Tibial nerve (tissue), 4 donors: ENCODE measurements at regions not wholly inside any gene's neighbourhood (a gene's known extent, or its start where the extent isn't known, plus 50 kb on each side); places are given as distances from the start of the nearest gene placed in this dataset.
"Not testable (repeated sequence)": the region's sequence is repeated elsewhere in the genome, so short reads cannot be mapped to it uniquely, and the experiment has no call there.

Experiments used
- DNase-seq, 2 donors: peaks; one replicate each; pipeline ENCODE4 v3.0.0-alpha.2; 2019; ENCODE audit warnings: low spot score in 2 of 2
- H3K27ac ChIP-seq, 4 donors: fragments of 200-600 bp; sonication (generic) in 3 of 4; one replicate each; pipeline ENCODE4 v1.5.1; 2017 to 2019; ENCODE audit warnings: mild to moderate bottlenecking in 1 of 4
- H3K27me3 ChIP-seq, 2 donors: fragments of 200-600 bp; sonication (generic) in 1 of 2; one replicate each; pipeline versions ENCODE4 v1.5.1 to v1.6.0; 2017 to 2019
- H3K36me3 ChIP-seq, 3 donors: fragments of 200-600 bp; sonication (generic); one replicate each; pipeline ENCODE4 v1.5.1; 2018 to 2019
- H3K4me1 ChIP-seq, 4 donors: fragments of 200-600 bp; sonication (generic) in 3 of 4; one replicate each; pipeline ENCODE4 v1.5.1; 2017 to 2019
- H3K4me3 ChIP-seq, 4 donors: fragments of 200-600 bp; sonication (generic) in 3 of 4; one replicate each; pipeline ENCODE4 v1.5.1; 2017 to 2019; ENCODE audit warnings: mild to moderate bottlenecking in 1 of 4, moderate library complexity in 1 of 4
- H3K9me3 ChIP-seq, 4 donors: fragments of 200-600 bp; sonication (generic) in 3 of 4; one replicate each; pipeline ENCODE4 v1.5.1; 2017 to 2019
- CTCF ChIP-seq, 5 experiments: fragments of 200-600 bp in 3 of 5; fragments of 450-650 bp in 2 of 5; sonication (generic) in 3 of 5; IDR thresholded peaks; one replicate each; pipeline ENCODE4 v1.5.1; 2016 to 2019; ENCODE audit warnings: antibody characterized with exemption in 5 of 5, mild to moderate bottlenecking in 3 of 5, moderate library complexity in 2 of 5
- EP300 ChIP-seq, 2 donors: sonication (generic); formaldehyde crosslinking; IDR thresholded peaks; one replicate each; pipeline ENCODE4 v1.6.1; 2017; ENCODE audit warnings: antibody characterized with exemption in 2 of 2, mild to moderate bottlenecking in 1 of 2
- POLR2A ChIP-seq, 2 donors: fragments of 450-650 bp; IDR thresholded peaks; one replicate each; pipeline ENCODE4 v1.6.1; 2017; ENCODE audit warnings: antibody characterized with exemption in 2 of 2, mild to moderate bottlenecking in 2 of 2, moderate library complexity in 2 of 2
- WGBS, 2 donors: methylation state at CpG; one replicate each; pipeline ENCODE4 v1.1.5; 2018; 5-methylcytosine and 5-hydroxymethylcytosine counted together

- no peaks in the 10 kb centered on the region for H3K4me1 ChIP-seq
- 76 to 77% methylated on average over 6 of the region's 6 CpGs for WGBS, 2 donors
- H3K36me3 ChIP-seq: no peaks in the 10 kb centered on the region
- no peak overlapping the region for H3K4me3 ChIP-seq
- no peak for DNase-seq
- no peak overlapping the region for H3K27ac ChIP-seq
- TF ChIP-seq EP300 (IDR thresholded peaks at IDR 0.05) (no peak), POLR2A (IDR thresholded peaks at IDR 0.05) (no peak), CTCF (IDR thresholded peaks at IDR 0.05) (no peak)
- no peaks in the 10 kb centered on the region for H3K27me3 ChIP-seq
- H3K9me3 ChIP-seq: peaks cover 0 to under 1% (median 0%) of the 10 kb centered on the region in 4 donors
Measured at GRCh38 chr7:45434167-45434784, 139.9 kb upstream of the ADCY1 start.

GRCh38 chr7:45435131-45435530, 139.0 kb upstream of the ADCY1 start:
- no peak for DNase-seq
- TF ChIP-seq EP300 (IDR thresholded peaks at IDR 0.05) (no peak), POLR2A (IDR thresholded peaks at IDR 0.05) (no peak), CTCF (IDR thresholded peaks at IDR 0.05) (no peak)
- Histone ChIP-seq H3K4me1 (no peaks in the 10 kb centered on the region), H3K27me3 (no peaks in the 10 kb centered on the region), H3K27ac (no peak overlapping the region), H3K9me3 (peaks cover 0 to 6% (median 0%) of the 10 kb centered on the region in 4 donors), H3K4me3 (no peak overlapping the region), H3K36me3 (no peaks in the 10 kb centered on the region)
- 83 to 86% methylated on average over 3 of the region's 3 CpGs for WGBS, 2 donors

- Histone ChIP-seq H3K27ac (no peak overlapping the region), H3K9me3 (peaks cover 0 to 6% (median 0%) of the 10 kb centered on the region in 4 donors), H3K4me1 (no peaks in the 10 kb centered on the region), H3K36me3 (no peaks in the 10 kb centered on the region), H3K4me3 (no peak overlapping the region), H3K27me3 (no peaks in the 10 kb centered on the region)
- 84 to 90% methylated on average over 1 of the region's 1 CpG for WGBS, 2 donors
- TF ChIP-seq POLR2A (IDR thresholded peaks at IDR 0.05) (no peak), EP300 (IDR thresholded peaks at IDR 0.05) (no peak), CTCF (IDR thresholded peaks at IDR 0.05) (no peak)
- no peak for DNase-seq
Measured at GRCh38 chr7:45435846-45436245, 138.3 kb upstream of the ADCY1 start.

- not testable (repeated sequence) for H3K9me3 ChIP-seq, H3K36me3 ChIP-seq, H3K4me3 ChIP-seq, H3K27ac ChIP-seq, H3K27me3 ChIP-seq, H3K4me1 ChIP-seq, DNase-seq
- 39 to 48% methylated on average over 1 of the region's 1 CpG for WGBS, 2 donors
Measured at GRCh38 chr7:45440776-45441175, 133.4 kb upstream of the ADCY1 start.

- H3K4me3 ChIP-seq: no peak overlapping the region
- WGBS, 2 donors: 79 to 94% methylated on average over 1 of the region's 1 CpG
- H3K27me3 ChIP-seq: no peaks in the 10 kb centered on the region
- no peak for DNase-seq
- no peak overlapping the region for H3K27ac ChIP-seq
- no peaks in the 10 kb centered on the region for H3K4me1 ChIP-seq
- peaks cover 0 to 13% (median 2%) of the 10 kb centered on the region in 4 donors for H3K9me3 ChIP-seq
- TF ChIP-seq CTCF (IDR thresholded peaks at IDR 0.05) (no peak), POLR2A (IDR thresholded peaks at IDR 0.05) (no peak), EP300 (IDR thresholded peaks at IDR 0.05) (no peak)
- H3K36me3 ChIP-seq: no peaks in the 10 kb centered on the region
Measured at GRCh38 chr7:45443263-45443662, 130.9 kb upstream of the ADCY1 start.
